ENCODE measurements at regions not wholly inside any gene's neighbourhood (a gene's known extent, or its start where the extent isn't known, plus 50 kb on each side); places are given as distances from the start of the nearest gene placed in this dataset.

- DNase-seq, result peak; percentile 78
- no peaks in the 10 kb centered on the region for H3K27me3 Mint-ChIP-seq (ENCODE audit: low read depth)
- peaks cover 97% of the 10 kb centered on the region for H3K4me1 Mint-ChIP-seq (ENCODE audit: low read depth)
- CTCF ChIA-PET, result interaction anchor here (0.6 to 5.8 kb wide), 11 partner anchors 9 to 343 kb away, joined by 3 to 57 read pairs (median 3); no protein-coding TSS in a partner anchor
- peaks cover 8% of the 10 kb centered on the region for H3K36me3 Mint-ChIP-seq (ENCODE audit: low read depth)
- intact Hi-C loops (cut with micrococcal nuclease), result loop anchor here (10.0 kb wide), 2 partner anchors 719 to 1901 kb away; no protein-coding TSS in a partner anchor
- peak overlapping the region; percentile 49 for H3K4me3 Mint-ChIP-seq
- peaks cover 6% of the 10 kb centered on the region for H3K9me3 Mint-ChIP-seq
- H3K27ac Mint-ChIP-seq, result peak overlapping the region; percentile 98
Observed at GRCh38 chr14:98173305-98173704, 1098.7 kb downstream of the BCL11B start.

- peak; percentile 63 for DNase-seq
- CTCF ChIA-PET, result interaction anchor here (0.6 to 5.8 kb wide), 5 partner anchors 9 to 1104 kb away, joined by 3 to 57 read pairs (median 5); no protein-coding TSS in a partner anchor
- no peaks in the 10 kb centered on the region for H3K27me3 Mint-ChIP-seq (ENCODE audit: low read depth)
- no peak overlapping the region for H3K4me3 Mint-ChIP-seq
- no peaks in the 10 kb centered on the region for H3K9me3 Mint-ChIP-seq
- peaks cover under 1% of the 10 kb centered on the region for H3K36me3 Mint-ChIP-seq (ENCODE audit: low read depth)
- peak overlapping the region; percentile 98 for H3K27ac Mint-ChIP-seq
- intact Hi-C loops (cut with micrococcal nuclease), result loop anchor here (10.0 kb wide), 2 partner anchors 719 to 1901 kb away; no protein-coding TSS in a partner anchor
- H3K4me1 Mint-ChIP-seq (ENCODE audit: low read depth), result peaks cover 96% of the 10 kb centered on the region
Observed at GRCh38 chr14:98174041-98174440, 1098.0 kb downstream of the BCL11B start.

- H3K36me3 Mint-ChIP-seq (ENCODE audit: low read depth), result no peaks in the 10 kb centered on the region
- no peak for DNase-seq
- H3K4me1 Mint-ChIP-seq (ENCODE audit: low read depth), result peaks cover 96% of the 10 kb centered on the region
- H3K27me3 Mint-ChIP-seq (ENCODE audit: low read depth), result no peaks in the 10 kb centered on the region
- H3K27ac Mint-ChIP-seq, result peak overlapping the region; percentile 98
- H3K4me3 Mint-ChIP-seq, result peak overlapping the region; percentile 35
- CTCF ChIA-PET, result interaction anchor here (0.7 to 3.2 kb wide), 9 partner anchors 11 to 1055 kb away, joined by 3 to 20 read pairs (median 4); no protein-coding TSS in a partner anchor
- intact Hi-C loops (cut with micrococcal nuclease), result loop anchor here (1.0 to 10.0 kb wide), 5 partner anchors 21 to 1899 kb away; no protein-coding TSS in a partner anchor
- H3K9me3 Mint-ChIP-seq, result no peaks in the 10 kb centered on the region
Observed at GRCh38 chr14:98175436-98175835, 1096.6 kb downstream of the BCL11B start.

GRCh38 chr14:98175881-98176280, 1096.1 kb downstream of the BCL11B start:
- intact Hi-C loops (cut with micrococcal nuclease), result loop anchor here (1.0 to 10.0 kb wide), 8 partner anchors 20 to 1899 kb away; partner anchors contain the start of gene BCL11B
- DNase-seq, result no peak
- Mint-ChIP-seq H3K4me1 (ENCODE audit: low read depth) (peaks cover 94% of the 10 kb centered on the region), H3K27ac (peak overlapping the region; percentile 98), H3K36me3 (ENCODE audit: low read depth) (no peaks in the 10 kb centered on the region), H3K4me3 (peak overlapping the region; percentile 11), H3K9me3 (no peaks in the 10 kb centered on the region), H3K27me3 (ENCODE audit: low read depth) (no peaks in the 10 kb centered on the region)
- CTCF ChIA-PET, result interaction anchor here (0.6 to 3.2 kb wide), 6 partner anchors 10 to 1095 kb away, joined by 3 to 20 read pairs (median 4); no protein-coding TSS in a partner anchor

GRCh38 chr14:98176892-98177291, 1095.1 kb downstream of the BCL11B start:
- Mint-ChIP-seq H3K9me3 (no peaks in the 10 kb centered on the region), H3K27ac (peak overlapping the region; percentile 98), H3K36me3 (ENCODE audit: low read depth) (no peaks in the 10 kb centered on the region), H3K4me3 (no peak overlapping the region), H3K4me1 (ENCODE audit: low read depth) (peaks cover 93% of the 10 kb centered on the region), H3K27me3 (ENCODE audit: low read depth) (no peaks in the 10 kb centered on the region)
- CTCF ChIA-PET, result interaction anchor here (0.6 to 3.2 kb wide), 4 partner anchors 8 to 724 kb away, joined by 3 to 20 read pairs (median 6); no protein-coding TSS in a partner anchor
- peak; percentile 59 for DNase-seq
- intact Hi-C loops (cut with micrococcal nuclease), result loop anchor here (1.0 to 10.0 kb wide), 15 partner anchors 8 to 1898 kb away; partner anchors contain the start of gene BCL11B

- Mint-ChIP-seq H3K9me3 (no peaks in the 10 kb centered on the region), H3K36me3 (ENCODE audit: low read depth) (no peaks in the 10 kb centered on the region), H3K4me1 (ENCODE audit: low read depth) (peaks cover 94% of the 10 kb centered on the region), H3K27me3 (ENCODE audit: low read depth) (no peaks in the 10 kb centered on the region), H3K4me3 (no peak overlapping the region), H3K27ac (peak overlapping the region; percentile 98)
- intact Hi-C loops (cut with micrococcal nuclease), result loop anchor here (1.0 to 10.0 kb wide), 15 partner anchors 8 to 1897 kb away; partner anchors contain the start of gene BCL11B
- peak; percentile 95 for DNase-seq
- CTCF ChIA-PET, result interaction anchor here (1.0 to 3.2 kb wide), 3 partner anchors 9 to 39 kb away, joined by 3 to 20 read pairs (median 7); no protein-coding TSS in a partner anchor
Observed at GRCh38 chr14:98177551-98177950, 1094.4 kb downstream of the BCL11B start.

- no peak for DNase-seq
- H3K4me3 Mint-ChIP-seq, result no peak overlapping the region
- no peaks in the 10 kb centered on the region for H3K9me3 Mint-ChIP-seq
- no peaks in the 10 kb centered on the region for H3K27me3 Mint-ChIP-seq (ENCODE audit: low read depth)
- intact Hi-C loops (cut with micrococcal nuclease), result no loop called here
- peaks cover 94% of the 10 kb centered on the region for H3K4me1 Mint-ChIP-seq (ENCODE audit: low read depth)
- CTCF ChIA-PET, result interaction anchor here (1.1 to 1.9 kb wide), 2 partner anchors 9 to 12 kb away, joined by 4 to 11 read pairs; no protein-coding TSS in a partner anchor
- peaks cover 3% of the 10 kb centered on the region for H3K36me3 Mint-ChIP-seq (ENCODE audit: low read depth)
- peak overlapping the region; percentile 96 for H3K27ac Mint-ChIP-seq
Observed at GRCh38 chr14:98181241-98181640, 1090.8 kb downstream of the BCL11B start.

- DNase-seq, result peak; percentile 59
- H3K36me3 Mint-ChIP-seq (ENCODE audit: low read depth), result peaks cover 3% of the 10 kb centered on the region
- peak overlapping the region; percentile 96 for H3K27ac Mint-ChIP-seq
- peak overlapping the region; percentile 19 for H3K4me3 Mint-ChIP-seq
- H3K9me3 Mint-ChIP-seq, result no peaks in the 10 kb centered on the region
- intact Hi-C loops (cut with micrococcal nuclease), result loop anchor here (1.0 to 2.0 kb wide), 3 partner anchors 12 to 82 kb away; no protein-coding TSS in a partner anchor
- CTCF ChIA-PET, result interaction anchor here (0.6 to 1.9 kb wide), 7 partner anchors 9 to 43 kb away, joined by 3 to 11 read pairs (median 3); no protein-coding TSS in a partner anchor
- no peaks in the 10 kb centered on the region for H3K27me3 Mint-ChIP-seq (ENCODE audit: low read depth)
- H3K4me1 Mint-ChIP-seq (ENCODE audit: low read depth), result peaks cover 92% of the 10 kb centered on the region
Observed at GRCh38 chr14:98181768-98182167, 1090.2 kb downstream of the BCL11B start.

GRCh38 chr14:98182393-98183055, 1089.5 kb downstream of the BCL11B start:
- peaks cover 3% of the 10 kb centered on the region for H3K36me3 Mint-ChIP-seq (ENCODE audit: low read depth)
- intact Hi-C loops (cut with micrococcal nuclease), result loop anchor here (1.0 to 2.0 kb wide), 3 partner anchors 13 to 83 kb away; no protein-coding TSS in a partner anchor
- H3K9me3 Mint-ChIP-seq, result no peaks in the 10 kb centered on the region
- CTCF ChIA-PET, result interaction anchor here (0.5 to 1.9 kb wide), 9 partner anchors 8 to 45 kb away, joined by 3 to 11 read pairs (median 3); no protein-coding TSS in a partner anchor
- DNase-seq, result peak; percentile 81
- no peaks in the 10 kb centered on the region for H3K27me3 Mint-ChIP-seq (ENCODE audit: low read depth)
- peak overlapping the region; percentile 96 for H3K27ac Mint-ChIP-seq
- H3K4me1 Mint-ChIP-seq (ENCODE audit: low read depth), result peaks cover 92% of the 10 kb centered on the region
- peak overlapping the region; percentile 45 for H3K4me3 Mint-ChIP-seq

GRCh38 chr14:98183556-98183955, 1088.4 kb downstream of the BCL11B start:
- no peaks in the 10 kb centered on the region for H3K9me3 Mint-ChIP-seq
- H3K27me3 Mint-ChIP-seq (ENCODE audit: low read depth), result no peaks in the 10 kb centered on the region
- peak overlapping the region; percentile 96 for H3K27ac Mint-ChIP-seq
- peaks cover 94% of the 10 kb centered on the region for H3K4me1 Mint-ChIP-seq (ENCODE audit: low read depth)
- peak overlapping the region; percentile 33 for H3K4me3 Mint-ChIP-seq
- no peak for DNase-seq
- CTCF ChIA-PET, result interaction anchor here (1.3 to 3.2 kb wide), 2 partner anchors 11 to 44 kb away, joined by 3 to 11 read pairs; no protein-coding TSS in a partner anchor
- intact Hi-C loops (cut with micrococcal nuclease), result loop anchor here (2.0 kb wide), 1 partner anchor 41 kb away; no protein-coding TSS in a partner anchor
- peaks cover 3% of the 10 kb centered on the region for H3K36me3 Mint-ChIP-seq (ENCODE audit: low read depth)

GRCh38 chr14:98184457-98184856, 1087.5 kb downstream of the BCL11B start:
- H3K9me3 Mint-ChIP-seq, result no peaks in the 10 kb centered on the region
- DNase-seq, result no peak
- peaks cover 3% of the 10 kb centered on the region for H3K36me3 Mint-ChIP-seq (ENCODE audit: low read depth)
- peak overlapping the region; percentile 96 for H3K27ac Mint-ChIP-seq
- intact Hi-C loops (cut with micrococcal nuclease), result no loop called here
- CTCF ChIA-PET, result interaction anchor here (2.1 to 3.2 kb wide), 2 partner anchors 10 to 45 kb away, joined by 11 to 13 read pairs; no protein-coding TSS in a partner anchor
- no peaks in the 10 kb centered on the region for H3K27me3 Mint-ChIP-seq (ENCODE audit: low read depth)
- H3K4me3 Mint-ChIP-seq, result peak overlapping the region; percentile 57
- peaks cover 95% of the 10 kb centered on the region for H3K4me1 Mint-ChIP-seq (ENCODE audit: low read depth)

- CTCF ChIA-PET, result interaction anchor here (1.3 to 3.2 kb wide), 4 partner anchors 9 to 46 kb away, joined by 5 to 13 read pairs (median 8); no protein-coding TSS in a partner anchor
- Mint-ChIP-seq H3K9me3 (no peaks in the 10 kb centered on the region), H3K27ac (peak overlapping the region; percentile 96), H3K4me3 (peak overlapping the region; percentile 57), H3K36me3 (ENCODE audit: low read depth) (peaks cover 3% of the 10 kb centered on the region), H3K27me3 (ENCODE audit: low read depth) (no peaks in the 10 kb centered on the region), H3K4me1 (ENCODE audit: low read depth) (peaks cover 93% of the 10 kb centered on the region)
- DNase-seq, result no peak
- intact Hi-C loops (cut with micrococcal nuclease), result no loop called here
Observed at GRCh38 chr14:98185036-98185435, 1087.0 kb downstream of the BCL11B start.

Measured in activated naive CD4-positive, alpha-beta T cell treated with anti-CD3 and anti-CD28 coated beads for 36 hours (primary cell).